H1 (cell line): ENCODE measurements at regions not wholly inside any gene's neighbourhood (a gene's known extent, or its start where the extent isn't known, plus 50 kb on each side); places are given as distances from the start of the nearest gene placed in this dataset.

ENCODE experiments used
- CTCF ChIA-PET: fragments of 300-600 bp; sonication (Branson Sonifier 250); formaldehyde crosslinking; loops from one replicate; lab custom pipeline; 2021; ENCODE audit not compliant: partially characterized antibody; lab: Charles Lee
- POLR2A ChIA-PET: fragments of 300-600 bp; sonication (Branson Sonifier 250); formaldehyde crosslinking; loops from one replicate; lab custom pipeline; 2021; ENCODE audit warnings: inconsistent platforms; ENCODE audit not compliant: partially characterized antibody; lab: Charles Lee
- DNase-seq, 2 experiments: peaks; one replicate each; pipeline versions ENCODE4 v3.0.0 to v3.0.0-alpha.2; 2010 to 2022; ENCODE audit warnings: low spot score in 2 of 2, low read depth in 1 of 2, mixed read lengths in 1 of 2
- FAIRE-seq: peaks from 2 replicates; lab custom pipeline; 2011; peaks lifted over from hg19 to GRCh38; lab: Jason Lieb, UNC
- H2AFZ ChIP-seq: 2 replicates; pipeline ENCODE4 v1.8.1; 2012; ENCODE audit warnings: low read length, inconsistent platforms
- H2AK5ac ChIP-seq: 2 replicates; pipeline ENCODE4 v1.6.1; 2013; ENCODE audit warnings: low read depth, low read length
- H2BK120ac ChIP-seq: replicated peaks from 2 replicates; pipeline ENCODE3; 2013; ENCODE audit warnings: low read depth, low read length, inconsistent platforms
- H2BK12ac ChIP-seq: 2 replicates; pipeline ENCODE4 v1.6.1; 2013; ENCODE audit warnings: low read depth, low read length
- H2BK15ac ChIP-seq: 2 replicates; pipeline ENCODE4 v1.6.1; 2013; ENCODE audit warnings: low read length
- H2BK20ac ChIP-seq: 2 replicates; pipeline ENCODE4 v1.6.1; 2013; ENCODE audit warnings: low read length
- H2BK5ac ChIP-seq: 2 replicates; pipeline ENCODE4 v1.6.1; 2013; ENCODE audit warnings: low read depth, low read length
- H3K14ac ChIP-seq: 2 replicates; pipeline ENCODE4 v1.6.1; 2013; ENCODE audit warnings: inconsistent platforms; ENCODE audit not compliant: insufficient read length
- H3K18ac ChIP-seq: 2 replicates; pipeline ENCODE4 v1.6.1; 2013; ENCODE audit warnings: low read length; ENCODE audit errors: extremely low read depth
- H3K23ac ChIP-seq: 2 replicates; pipeline ENCODE4 v1.6.1; 2013; ENCODE audit warnings: inconsistent platforms; ENCODE audit not compliant: insufficient read length
- H3K23me2 ChIP-seq: 2 replicates; pipeline ENCODE4 v1.6.1; 2013; ENCODE audit warnings: low read depth, low read length
- H3K27ac ChIP-seq: 2 replicates; pipeline ENCODE4 v1.6.1; 2011; ENCODE audit warnings: low read depth, low read length, inconsistent platforms
- H3K27me3 ChIP-seq, 4 experiments: replicated peaks in 1 of 4; 1 replicate in 1 of 4; 2 replicates in 3 of 4; pipeline versions ENCODE4 v1.6.1 to v1.8.1; 2011 to 2013; ENCODE audit warnings: low read length in 3 of 4, mild to moderate bottlenecking in 3 of 4, inconsistent platforms in 2 of 4, mixed read lengths in 2 of 4, moderate library complexity in 1 of 4; ENCODE audit not compliant: control insufficient read depth in 3 of 4, insufficient read depth in 3 of 4; ENCODE audit errors: extremely low read depth in 1 of 4
- H3K36me3 ChIP-seq, 4 experiments: 2 replicates each; pipeline versions ENCODE4 v1.6.1 to v1.8.1; 2011 to 2013; ENCODE audit warnings: mild to moderate bottlenecking in 4 of 4, low read length in 3 of 4, moderate library complexity in 2 of 4, control low read depth in 1 of 4, inconsistent platforms in 1 of 4; ENCODE audit not compliant: insufficient read depth in 4 of 4, control insufficient read depth in 2 of 4
- H3K4ac ChIP-seq: replicated peaks from 2 replicates; pipeline ENCODE3; 2013; ENCODE audit warnings: low read length, low read depth, mixed read lengths, inconsistent platforms; ENCODE audit not compliant: insufficient read length
- H3K4me1 ChIP-seq, 4 experiments: replicated peaks in 1 of 4; 1 replicate in 1 of 4; 2 replicates in 3 of 4; pipeline versions ENCODE4 v1.6.1 to v1.8.1; 2011 to 2013; ENCODE audit warnings: low read length in 3 of 4, inconsistent platforms in 2 of 4, mixed read lengths in 1 of 4; ENCODE audit not compliant: insufficient read depth in 4 of 4, control insufficient read depth in 3 of 4
- H3K4me2 ChIP-seq, 2 experiments: 2 replicates each; pipeline versions ENCODE4 v1.6.1 to v1.8.1; 2011 to 2013; ENCODE audit warnings: low read depth in 2 of 2, low read length in 2 of 2, control low read depth in 1 of 2, inconsistent platforms in 1 of 2, mild to moderate bottlenecking in 1 of 2; ENCODE audit not compliant: insufficient read depth in 1 of 2
- H3K4me3 ChIP-seq, 4 experiments: fragments of 200-600, 300-600 bp in 1 of 4; sonication (generic), shearing (Covaris generic), sonication (Bioruptor Twin) in 1 of 4; 2 replicates each; pipeline versions ENCODE4 v1.5.1 to v1.8.1; 2011 to 2016; ENCODE audit warnings: low read length in 4 of 4, low read depth in 3 of 4, control low read depth in 2 of 4, inconsistent platforms in 2 of 4, mild to moderate bottlenecking in 2 of 4, mixed read lengths in 1 of 4, moderate library complexity in 1 of 4; ENCODE audit not compliant: insufficient read depth in 2 of 4; ENCODE audit errors: extremely low read depth in 1 of 4
- H3K56ac ChIP-seq: replicated peaks from 2 replicates; pipeline ENCODE3; 2013; ENCODE audit warnings: low read depth, mild to moderate bottlenecking, mixed read lengths, low read length, inconsistent platforms; ENCODE audit not compliant: insufficient read length
- H3K79me1 ChIP-seq: 2 replicates; pipeline ENCODE4 v1.6.1; 2013; ENCODE audit warnings: low read depth, low read length, control low read depth
- H3K79me2 ChIP-seq, 2 experiments: 2 replicates each; pipeline versions ENCODE4 v1.6.1 to v1.8.1; 2012 to 2013; ENCODE audit warnings: low read length in 2 of 2, mild to moderate bottlenecking in 2 of 2, inconsistent platforms in 1 of 2; ENCODE audit not compliant: insufficient read depth in 2 of 2, control insufficient read depth in 1 of 2
- H3K9ac ChIP-seq, 4 experiments: replicated peaks in 1 of 4; 1 replicate in 1 of 4; 2 replicates in 3 of 4; pipeline versions ENCODE4 v1.6.1 to v1.8.1; 2011 to 2013; ENCODE audit warnings: low read depth in 3 of 4, low read length in 3 of 4, control low read depth in 2 of 4, mild to moderate bottlenecking in 2 of 4, moderate library complexity in 2 of 4, inconsistent platforms in 1 of 4; ENCODE audit errors: extremely low read depth in 1 of 4
- H3K9me3 ChIP-seq, 2 experiments: 2 replicates each; pipeline versions ENCODE4 v1.6.1 to v1.8.1; 2012 to 2013; ENCODE audit warnings: mild to moderate bottlenecking in 2 of 2, moderate library complexity in 2 of 2, control low read depth in 1 of 2, inconsistent platforms in 1 of 2, low read depth in 1 of 2, low read length in 1 of 2, mixed read lengths in 1 of 2; ENCODE audit not compliant: insufficient read depth in 2 of 2
- H4K20me1 ChIP-seq, 2 experiments: replicated peaks in 1 of 2; 2 replicates each; pipeline versions ENCODE3 to v1.8.1; 2011 to 2013; ENCODE audit warnings: inconsistent platforms in 2 of 2, low read length in 2 of 2, mild to moderate bottlenecking in 1 of 2; ENCODE audit not compliant: insufficient read depth in 2 of 2, control insufficient read depth in 1 of 2
- H4K5ac ChIP-seq: 2 replicates; pipeline ENCODE4 v1.6.1; 2013; ENCODE audit warnings: low read length, low read depth, mixed read lengths, inconsistent platforms; ENCODE audit not compliant: insufficient read length
- H4K8ac ChIP-seq: 2 replicates; pipeline ENCODE4 v1.8.0; 2013; ENCODE audit warnings: mild to moderate bottlenecking, moderate library complexity, low read length, inconsistent platforms; ENCODE audit not compliant: insufficient read depth; ENCODE audit errors: extremely low read depth
- H4K91ac ChIP-seq: replicated peaks from 2 replicates; pipeline ENCODE3; 2013; ENCODE audit warnings: low read length, mixed read lengths, inconsistent platforms; ENCODE audit not compliant: insufficient read length
- CBX8 ChIP-seq: fragments of 300-800, 300-1000 bp; sonication (generic); IDR thresholded peaks from 2 replicates; pipeline ENCODE4 v1.7.1; 2016; ENCODE audit warnings: low read depth, low read length, borderline replicate concordance
- EZH2 ChIP-seq: fragments of 200-600 bp; sonication (generic); IDR thresholded peaks from 2 replicates; pipeline ENCODE4 v1.7.1; 2012; ENCODE audit warnings: low read depth, mild to moderate bottlenecking, moderate library complexity, low read length, inconsistent platforms; ENCODE audit not compliant: severe bottlenecking
- FOSL1 ChIP-seq: IDR thresholded peaks from 2 replicates; pipeline ENCODE4 v1.6.1; 2011; ENCODE audit warnings: mild to moderate bottlenecking, low read depth, low read length, moderate library complexity; ENCODE audit not compliant: insufficient read depth
- GTF2F1 ChIP-seq: IDR thresholded peaks from 2 replicates; pipeline ENCODE4 v1.6.1; 2012; ENCODE audit warnings: low read depth, low read length, improper control_type of control experiment, borderline replicate concordance
- KDM5A ChIP-seq: fragments of 200-600 bp; IDR thresholded peaks from 2 replicates; pipeline ENCODE4 v1.7.1; 2012; ENCODE audit warnings: mild to moderate bottlenecking, low read length, inconsistent platforms, mixed read lengths
- MAX ChIP-seq: IDR thresholded peaks from 2 replicates; pipeline ENCODE4 v1.6.1; 2012; ENCODE audit warnings: inconsistent platforms
- NANOG ChIP-seq: IDR thresholded peaks from 2 replicates; pipeline ENCODE4 v1.6.1; 2011; ENCODE audit warnings: low read length, low read depth, mild to moderate bottlenecking, inconsistent platforms; ENCODE audit not compliant: insufficient read depth, poor library complexity, severe bottlenecking
- POLR2AphosphoS5 ChIP-seq: IDR thresholded peaks from 2 replicates; pipeline ENCODE4 v1.6.1; 2011; ENCODE audit warnings: low read depth, low read length
- POU5F1 ChIP-seq: IDR thresholded peaks from 2 replicates; pipeline ENCODE4 v1.6.1; 2011; ENCODE audit warnings: low read depth, mild to moderate bottlenecking, low read length, moderate library complexity
- RXRA ChIP-seq: IDR thresholded peaks from 2 replicates; pipeline ENCODE4 v1.6.1; 2011; ENCODE audit warnings: low read depth, mild to moderate bottlenecking, low read length, moderate library complexity; ENCODE audit not compliant: insufficient read depth
- SIN3A ChIP-seq, 2 experiments: IDR thresholded peaks in 1 of 2; conservative IDR thresholded peaks in 1 of 2; 2 replicates each; pipeline ENCODE4 v1.6.1; 2011 to 2012; ENCODE audit warnings: low read length in 2 of 2, improper control_type of control experiment in 1 of 2, low read depth in 1 of 2, mild to moderate bottlenecking in 1 of 2
- SP1 ChIP-seq: IDR thresholded peaks from 2 replicates; pipeline ENCODE4 v1.6.1; 2011; ENCODE audit warnings: low read depth, low read length
- SP4 ChIP-seq: IDR thresholded peaks from 2 replicates; pipeline ENCODE4 v1.6.1; 2012; ENCODE audit warnings: low read length, inconsistent platforms
- TCF12 ChIP-seq: IDR thresholded peaks from 2 replicates; pipeline ENCODE4 v1.6.1; 2011; ENCODE audit warnings: low read depth, mild to moderate bottlenecking, low read length
- TEAD4 ChIP-seq: IDR thresholded peaks from 2 replicates; pipeline ENCODE4 v1.6.1; 2012; ENCODE audit warnings: low read depth, low read length, inconsistent platforms, mixed read lengths
- WGBS, 2 experiments: shearing (Covaris generic) in 1 of 2; methylation state at CpG; one replicate each; pipeline versions ENCODE4 v1.1.6 to v1.1.7; 2013 to 2015; ENCODE audit warnings: low lambda C conversion rate in 2 of 2, mixed read lengths in 2 of 2, inconsistent platforms in 1 of 2, low coverage in 1 of 2, missing lambda C conversion rate in 1 of 2; ENCODE audit not compliant: insufficient replicate concordance in 2 of 2, insufficient coverage in 1 of 2, insufficient read length in 1 of 2; ENCODE audit errors: extremely low coverage in 1 of 2, missing lambda C conversion rate in 1 of 2; 5-methylcytosine and 5-hydroxymethylcytosine counted together

GRCh38 chr2:181760521-181760920 is 80.2 kb upstream of the NEUROD1 start:
- Histone ChIP-seq H4K91ac (no peak overlapping the region), H3K79me1 (no peaks in the 10 kb centered on the region), H3K23me2 (no peaks in the 10 kb centered on the region), H3K27ac (no peak overlapping the region), H3K79me2 (no peaks in the 10 kb centered on the region), H2AK5ac (no peak overlapping the region), H2BK15ac (no peak overlapping the region), H2BK20ac (no peak overlapping the region), H2BK120ac (no peak overlapping the region), H3K9ac (no peak overlapping the region), H3K4ac (no peak overlapping the region), H3K23ac (no peak overlapping the region), H3K4me3 (no peak overlapping the region), H2BK5ac (no peak overlapping the region), H3K56ac (no peak overlapping the region), H3K36me3 (no peaks in the 10 kb centered on the region), H2BK12ac (no peak overlapping the region), H4K20me1 (no peaks in the 10 kb centered on the region), H3K9me3 (no peaks in the 10 kb centered on the region), H3K27me3 (no peaks in the 10 kb centered on the region), H4K8ac (no peak overlapping the region), H3K4me1 (no peaks in the 10 kb centered on the region), H3K14ac (no peak overlapping the region), H3K4me2 (no peak overlapping the region), H2AFZ (no peak overlapping the region), H4K5ac (no peak overlapping the region), H3K18ac (no peak overlapping the region)
- 85% methylated on average over 2 of the region's 2 CpGs; no CpG with 5 or more reads in 1 of the 2 experiments for WGBS, 2 experiments
- FAIRE-seq (no peak), DNase-seq (no peak)
- ChIA-PET CTCF (no interaction called here), POLR2A (no interaction called here)
- TF ChIP-seq RXRA, result no peak
- TF ChIP-seq NANOG, result no peak
- no peak for TF ChIP-seq POLR2AphosphoS5
- no peak for TF ChIP-seq EZH2
- no peak for TF ChIP-seq CBX8
- TF ChIP-seq SIN3A (conservative IDR thresholded peaks at IDR 0.05 in 1 of 2, IDR thresholded peaks at IDR 0.05 in 1 of 2; ENCODE audit: low read depth in 1 of 2, low read length in 2 of 2), result no peak
- no peak for TF ChIP-seq TEAD4
- TF ChIP-seq SP1, result no peak
- TF ChIP-seq TCF12, result no peak
- TF ChIP-seq SP4, result no peak
- no peak for TF ChIP-seq FOSL1
- TF ChIP-seq GTF2F1, result no peak
- TF ChIP-seq POU5F1, result no peak
- no peak for TF ChIP-seq MAX
- no peak for TF ChIP-seq KDM5A
